H1 (cell line): ENCODE measurements at regions not wholly inside any gene's neighbourhood (a gene's known extent, or its start where the extent isn't known, plus 50 kb on each side); places are given as distances from the start of the nearest gene placed in this dataset.

Experiments
- BRCA1 ChIP-seq: IDR thresholded peaks from 2 replicates; pipeline ENCODE4 v1.6.1; 2012; ENCODE audit warnings: low read depth, low read length, improper control_type of control experiment
- SP2 ChIP-seq: IDR thresholded peaks from 2 replicates; pipeline ENCODE4 v1.6.1; 2012; ENCODE audit warnings: mild to moderate bottlenecking, low read length, inconsistent platforms
- TAF7 ChIP-seq: optimal IDR thresholded peaks from 2 replicates; pipeline ENCODE3; 2011; ENCODE audit warnings: low read depth, mild to moderate bottlenecking, inconsistent platforms, low read length, moderate library complexity, borderline replicate concordance

DNA sequence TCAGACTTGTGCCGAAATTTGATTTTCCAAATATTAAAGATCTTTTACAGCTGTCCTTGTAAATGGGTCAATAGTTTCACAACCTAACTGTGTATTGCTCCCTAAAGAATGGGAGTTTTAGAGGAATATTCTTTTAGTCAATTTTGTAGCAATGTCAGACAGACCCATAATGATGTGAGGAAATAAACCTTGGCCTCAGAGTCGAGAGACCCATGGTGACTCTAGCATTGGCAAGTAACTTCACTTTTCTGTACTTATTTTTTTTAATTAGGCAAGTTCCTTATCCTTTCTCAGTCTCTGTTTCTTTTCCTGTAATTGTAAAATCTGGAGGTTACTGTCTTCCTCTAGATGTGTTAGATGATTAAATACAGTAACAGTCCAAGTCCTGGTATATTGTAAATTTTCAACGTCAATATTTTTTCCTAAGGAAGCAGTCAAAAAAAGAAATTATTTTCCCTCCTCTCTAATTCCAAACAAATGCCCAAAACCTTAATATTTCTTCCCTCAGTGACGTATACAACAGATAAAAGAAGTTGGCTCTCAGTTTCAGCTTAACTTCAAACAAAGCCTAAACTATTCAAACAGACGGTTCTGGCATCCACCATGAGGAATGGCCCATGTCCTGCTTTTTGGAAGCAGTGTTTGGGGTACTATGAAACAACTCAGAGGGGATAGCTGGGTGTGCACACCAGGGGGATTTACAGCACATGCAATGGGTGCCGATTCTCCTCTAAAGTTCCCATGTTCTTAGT lies 466.7 kb downstream of the TNS1 start (continued):
- TF ChIP-seq TAF7 (no peak), BRCA1 (no peak), SP2 (no peak)
